NCI-H1417 (cell line): ENCODE measurements at regions not wholly inside any gene's neighbourhood (a gene's known extent, or its start where the extent isn't known, plus 50 kb on each side); places are given as distances from the start of the nearest gene placed in this dataset.

ENCODE experiments used
- DNase-seq, 3 experiments: peaks; one replicate each; lab custom pipeline; 2025; lab: John Stamatoyannopoulos, UW

GRCh38 chr18:45266023-45266422 lies 349.3 kb upstream of the SLC14A2 start:
- no peak for DNase-seq

DNA sequence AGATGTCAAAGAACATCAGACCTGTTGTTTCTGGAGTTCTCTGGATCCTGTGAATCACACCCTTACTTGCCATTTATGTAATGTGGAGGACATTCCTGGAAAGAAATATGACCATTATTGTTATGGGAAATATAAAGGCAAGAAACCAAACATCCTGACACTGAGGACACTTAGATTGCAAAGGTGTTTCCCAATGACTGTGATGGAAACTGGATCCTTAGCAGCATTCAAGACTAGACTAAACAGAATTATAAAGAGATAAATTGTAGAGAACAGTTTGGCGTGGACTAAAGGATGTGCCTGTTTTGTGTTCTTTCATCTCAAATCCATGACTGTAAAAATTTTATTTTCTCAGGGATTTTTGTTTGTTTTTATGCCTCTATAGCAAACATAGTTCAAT lies 347.7 kb upstream of the SLC14A2 start:
- no peak for DNase-seq

DNA sequence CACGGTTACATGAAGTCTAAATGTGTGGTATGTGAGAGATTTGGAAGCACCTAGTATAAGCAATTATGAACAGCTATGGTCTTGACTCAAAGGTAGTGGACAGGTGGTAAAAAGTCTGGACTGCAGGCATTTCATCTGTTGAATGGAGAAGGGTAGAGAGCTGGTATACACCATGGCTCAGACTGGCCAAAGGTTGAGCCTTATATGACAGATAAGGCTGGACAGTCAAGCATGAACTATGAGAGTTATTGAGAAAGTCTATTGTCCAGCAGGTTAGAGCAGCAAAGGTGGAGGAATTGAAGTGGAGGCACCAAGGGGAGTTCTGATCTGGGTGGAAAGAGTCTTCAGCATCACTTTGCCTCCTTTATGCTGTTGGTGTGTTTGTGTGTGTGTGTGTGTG lies 346.7 kb upstream of the SLC14A2 start:
- DNase-seq, result no peak

DNA sequence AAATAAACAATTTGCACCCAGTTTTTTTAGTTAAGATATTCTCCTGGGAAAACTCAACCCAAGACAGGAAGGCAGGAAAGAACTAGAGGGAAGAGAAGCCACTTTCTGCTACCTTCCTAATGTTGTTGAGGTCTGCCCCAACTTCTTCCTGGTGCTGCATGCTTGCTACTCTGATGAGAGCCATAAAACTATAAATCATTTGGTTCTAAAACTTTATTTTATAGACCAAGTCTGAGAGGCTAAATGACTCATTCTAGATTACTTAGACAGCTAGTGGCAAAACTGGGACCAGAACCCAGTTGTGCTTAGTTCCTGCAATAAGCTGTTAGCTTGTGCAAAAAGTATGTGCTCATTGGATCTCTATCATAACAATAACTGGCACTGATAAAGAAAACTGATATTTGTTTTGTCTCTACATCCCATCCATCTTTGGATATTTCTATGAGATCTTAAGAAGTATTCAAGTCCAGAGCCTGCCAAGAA lies 344.9 kb upstream of the SLC14A2 start:
- no peak for DNase-seq

- no peak for DNase-seq
These were observed 341.2 kb upstream of the SLC14A2 start for GRCh38 chr18:45274026-45274425.

GRCh38 chr18:45275367-45276113 lies 339.7 kb upstream of the SLC14A2 start:
- DNase-seq, result peak in 1 of 3 experiments; percentile 39

- DNase-seq, result no peak
These were observed 338.4 kb upstream of the SLC14A2 start for GRCh38 chr18:45276878-45277277.

DNA sequence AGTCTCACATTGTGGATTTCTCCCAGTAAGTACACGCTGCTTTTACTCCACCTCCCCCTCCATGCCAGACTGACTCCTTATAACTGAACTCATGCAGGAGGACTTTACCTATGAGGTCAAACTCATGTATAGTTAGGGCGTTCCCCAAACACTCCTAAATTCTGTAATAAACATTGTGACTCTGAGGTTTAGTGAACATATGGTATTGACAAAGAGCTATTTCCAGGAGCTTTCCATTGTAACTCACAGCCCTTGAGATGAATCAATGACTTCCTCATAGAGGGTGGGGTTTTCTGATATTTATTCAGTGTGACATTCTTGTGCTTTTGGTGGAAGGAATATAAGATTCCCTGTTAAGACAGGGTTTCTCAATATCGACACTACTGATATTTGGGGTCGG lies 337.4 kb upstream of the SLC14A2 start:
- DNase-seq, result no peak

DNA sequence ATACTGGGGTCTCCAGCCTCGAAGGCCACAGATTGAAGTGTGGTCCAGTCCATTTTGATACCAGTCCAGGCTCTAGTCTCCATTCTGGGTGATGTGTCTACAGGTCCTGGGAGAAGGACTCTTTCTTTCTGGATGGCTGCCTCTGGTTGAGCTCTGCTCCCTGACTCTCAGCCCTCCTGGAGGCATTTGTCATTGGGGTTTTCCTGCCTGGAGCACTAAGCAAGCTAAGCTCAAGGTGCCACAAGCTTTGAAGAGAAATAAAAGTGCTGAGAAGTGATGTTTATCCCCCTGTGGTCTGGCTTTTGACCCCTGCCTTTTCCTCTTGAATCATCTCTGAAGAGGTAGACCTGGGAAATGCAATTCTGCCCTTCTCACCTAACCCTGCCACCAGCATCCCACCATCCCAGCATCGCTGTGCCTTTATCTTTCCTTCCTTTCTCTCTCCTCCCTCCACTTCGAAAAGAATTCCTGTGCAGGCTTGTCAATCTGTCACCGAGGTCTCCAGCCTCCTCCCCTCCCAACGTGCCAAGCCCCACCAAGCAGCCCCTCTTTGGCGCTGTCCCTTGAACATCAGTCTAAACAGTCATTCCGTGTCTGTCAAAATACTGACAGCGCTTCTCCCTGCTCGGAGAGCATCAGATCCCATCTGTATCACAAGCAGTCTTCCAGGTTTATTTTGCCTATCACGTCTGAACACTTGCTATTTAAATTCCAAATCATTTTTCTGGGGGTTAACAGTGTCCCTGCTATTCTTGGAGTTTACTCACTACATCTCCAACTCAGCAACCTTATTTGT lies 334.6 kb upstream of the SLC14A2 start:
- no peak for DNase-seq

- DNase-seq, result no peak
These were observed 333.0 kb upstream of the SLC14A2 start for GRCh38 chr18:45282101-45282812.

- no peak for DNase-seq
These were observed 331.1 kb upstream of the SLC14A2 start for GRCh38 chr18:45284174-45284573.

GRCh38 chr18:45284851-45285250 lies 330.4 kb upstream of the SLC14A2 start:
- no peak for DNase-seq

DNA sequence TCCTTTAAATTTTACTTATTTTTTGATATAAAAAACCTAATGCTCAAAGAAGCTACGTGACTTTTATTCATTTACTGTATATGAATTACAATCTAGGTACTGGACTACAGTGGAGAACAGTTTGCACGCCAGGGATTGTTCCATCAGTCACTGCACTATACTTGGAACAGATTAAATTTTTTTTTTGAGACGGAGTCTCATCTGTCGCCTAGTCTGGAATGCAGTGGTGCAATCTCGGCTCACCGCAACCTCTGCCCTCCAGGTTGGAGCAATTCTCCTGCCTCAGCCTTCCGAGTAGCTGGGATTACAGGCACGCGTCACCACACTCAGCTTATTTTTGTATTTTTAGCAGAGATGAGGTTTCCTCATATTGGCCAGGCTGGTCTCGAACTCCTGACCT lies 330.0 kb upstream of the SLC14A2 start:
- no peak for DNase-seq

DNA sequence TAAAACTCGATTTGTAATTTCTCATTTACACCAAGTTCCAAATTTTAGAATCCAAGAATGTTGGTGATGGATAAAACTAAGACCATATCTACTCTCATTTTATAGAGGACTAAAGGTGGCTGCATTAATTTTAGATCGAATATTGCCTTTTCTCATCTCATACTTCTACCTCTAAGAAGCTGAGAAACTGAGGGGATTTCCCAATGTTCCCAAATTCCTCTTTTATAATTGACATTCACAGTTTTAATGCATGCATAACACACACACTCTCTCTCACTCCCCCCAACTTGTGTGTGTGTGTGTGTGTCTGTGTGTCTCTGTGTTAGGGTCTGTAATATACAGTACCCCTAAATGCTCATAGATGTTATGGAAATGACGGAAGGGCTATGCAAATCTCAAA lies 328.8 kb upstream of the SLC14A2 start:
- DNase-seq, result no peak

DNA sequence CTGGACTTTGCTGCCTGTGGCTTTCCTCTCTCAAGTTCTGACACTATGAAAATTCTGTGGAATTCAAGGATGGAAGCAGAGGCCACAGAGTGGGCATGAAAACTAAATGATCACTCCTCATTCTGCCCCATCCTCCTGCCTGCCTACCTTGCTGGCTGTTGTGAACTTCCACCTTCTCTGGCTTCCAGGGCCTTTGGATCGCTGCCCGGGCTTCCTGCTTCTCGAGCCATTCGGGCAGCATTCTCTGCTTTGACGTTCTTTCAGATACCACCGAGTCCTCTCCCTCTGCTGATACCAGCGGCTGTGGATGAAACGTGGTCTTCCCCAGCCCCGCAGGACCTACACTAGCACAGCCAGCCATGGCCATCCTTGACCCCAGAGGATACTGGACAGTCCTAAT lies 327.7 kb upstream of the SLC14A2 start:
- DNase-seq, result no peak

GRCh38 chr18:45290364-45290763 lies 324.9 kb upstream of the SLC14A2 start:
- DNase-seq, result no peak

DNA sequence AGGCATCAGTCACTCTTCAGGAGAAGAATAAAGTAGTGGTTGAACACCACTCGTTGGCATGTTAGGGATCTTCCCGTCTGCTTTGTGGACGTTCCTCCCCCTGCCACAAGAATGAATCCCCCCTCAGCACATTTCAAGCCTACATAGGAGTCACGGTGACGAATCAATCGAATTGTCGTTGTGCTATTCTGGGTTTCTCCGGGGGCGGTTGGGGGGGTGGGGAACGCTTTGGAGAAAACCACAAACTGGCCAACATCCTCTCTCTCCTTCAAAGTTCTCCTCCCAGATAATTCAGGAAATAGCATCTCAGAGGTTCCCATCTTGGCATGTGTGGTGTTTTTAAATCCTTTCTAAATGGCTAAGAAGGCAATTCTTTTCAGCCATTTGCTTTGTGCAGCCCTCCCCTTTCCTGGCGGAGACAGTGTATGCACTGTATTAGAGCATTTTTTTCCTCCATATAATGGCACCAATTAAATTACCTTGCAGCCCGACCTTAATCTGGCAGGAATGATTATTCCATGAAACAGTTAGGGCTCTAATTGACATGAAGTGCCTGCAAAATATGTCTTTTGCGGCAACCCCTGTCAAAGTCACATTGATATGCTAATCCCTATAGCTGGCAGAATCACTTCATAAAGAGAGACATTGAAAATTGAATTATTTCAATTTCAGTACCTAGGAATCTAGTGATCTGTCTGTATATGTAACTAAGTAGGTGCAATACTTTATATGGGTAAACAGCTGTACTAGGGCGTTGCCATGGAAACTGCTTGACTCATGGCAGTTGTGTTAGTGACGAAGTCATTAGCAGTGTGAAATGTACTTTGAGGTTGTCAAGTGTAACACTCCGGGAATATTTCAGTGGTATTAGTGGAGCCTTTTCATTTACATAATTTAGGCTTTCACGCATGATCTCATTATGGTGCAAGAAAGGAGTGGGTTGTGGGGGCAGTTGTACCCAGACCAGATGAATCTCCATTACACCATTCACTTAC lies 323.4 kb upstream of the SLC14A2 start:
- DNase-seq, result peak in 2 of 3 experiments; percentile 64 to 89

GRCh38 chr18:45295388-45295787 lies 319.9 kb upstream of the SLC14A2 start:
- peak in 1 of 3 experiments; percentile 21 for DNase-seq

GRCh38 chr18:45298986-45299385 lies 316.3 kb upstream of the SLC14A2 start:
- DNase-seq, result no peak

DNA sequence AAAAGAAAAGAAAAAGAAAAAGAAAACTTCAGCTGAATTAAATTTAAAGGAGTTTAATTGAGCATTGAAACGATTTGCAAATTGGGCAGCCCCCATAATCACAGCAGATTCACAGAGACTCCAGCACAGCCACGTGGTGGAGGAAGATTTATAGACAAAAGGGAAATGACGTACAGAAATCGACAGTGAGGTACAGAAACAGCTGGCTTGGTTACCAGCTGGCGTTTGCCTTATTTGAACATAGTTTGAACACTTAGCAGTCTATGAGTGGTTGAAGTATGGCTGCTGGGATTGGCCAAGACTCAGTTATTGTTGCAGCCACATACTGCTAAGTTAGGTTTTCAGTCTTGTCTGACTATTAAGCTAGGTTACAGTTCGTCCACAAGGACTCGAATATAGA lies 312.2 kb upstream of the SLC14A2 start:
- DNase-seq, result no peak

DNA sequence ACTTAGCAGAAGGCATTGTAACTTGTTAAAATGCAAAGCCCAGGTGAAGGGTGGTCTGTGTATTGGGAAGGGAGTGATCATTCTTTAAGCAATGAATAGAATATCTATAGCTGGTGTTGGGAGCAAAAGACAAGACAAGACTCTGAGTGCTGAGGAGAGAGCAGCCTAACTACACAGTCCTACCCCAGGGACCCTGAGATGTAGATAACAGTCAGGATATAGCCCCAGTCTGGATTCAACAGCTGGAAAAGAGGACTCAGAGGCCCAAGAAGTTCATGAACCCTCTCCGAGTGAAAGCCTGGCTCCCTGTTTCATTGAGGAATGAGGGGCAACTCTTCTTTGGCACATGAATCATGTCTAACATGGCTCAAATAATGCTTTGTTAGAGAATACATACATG lies 310.7 kb upstream of the SLC14A2 start:
- no peak for DNase-seq
